BLaER1 (cell line): ENCODE measurements at regions not wholly inside any gene's neighbourhood (a gene's known extent, or its start where the extent isn't known, plus 50 kb on each side); places are given as distances from the start of the nearest gene placed in this dataset.

ENCODE experiments used
- H3K27ac ChIP-seq: shearing (Covaris generic); formaldehyde crosslinking; 2 replicates; pipeline ENCODE4 v1.8.1; 2022
- H3K27me3 ChIP-seq: shearing (Covaris generic); formaldehyde crosslinking; 2 replicates; pipeline ENCODE4 v1.8.1; 2022
- H3K36me3 ChIP-seq: shearing (Covaris generic); formaldehyde crosslinking; 2 replicates; pipeline ENCODE4 v1.8.1; 2022
- H3K4me1 ChIP-seq: shearing (Covaris generic); formaldehyde crosslinking; 2 replicates; pipeline ENCODE4 v1.8.1; 2022
- H3K4me2 ChIP-seq: shearing (Covaris generic); formaldehyde crosslinking; 2 replicates; pipeline ENCODE4 v1.8.1; 2022
- H3K4me3 ChIP-seq: shearing (Covaris generic); formaldehyde crosslinking; 2 replicates; pipeline ENCODE4 v1.8.1; 2022
- H3K9ac ChIP-seq: shearing (Covaris generic); formaldehyde crosslinking; 2 replicates; pipeline ENCODE4 v1.8.1; 2022
- H3K9me3 ChIP-seq: shearing (Covaris generic); formaldehyde crosslinking; 2 replicates; pipeline ENCODE4 v1.8.1; 2022
- H4K20me1 ChIP-seq: shearing (Covaris generic); formaldehyde crosslinking; 2 replicates; pipeline ENCODE4 v1.8.1; 2022
- Cebpa-rat ChIP-seq: shearing (Covaris generic); IDR thresholded peaks from 2 replicates; pipeline ENCODE4 v1.8.1; 2022

- no peak overlapping the region for H3K4me2 ChIP-seq
- H3K4me1 ChIP-seq = peaks cover 7% of the 10 kb centered on the region
- peaks cover 58% of the 10 kb centered on the region for H3K36me3 ChIP-seq
- H3K9ac ChIP-seq = no peak overlapping the region
- peaks cover 35% of the 10 kb centered on the region for H3K9me3 ChIP-seq
- no peak overlapping the region for H3K27ac ChIP-seq
- no peaks in the 10 kb centered on the region for H4K20me1 ChIP-seq
- no peak overlapping the region for H3K4me3 ChIP-seq
- no peak for TF ChIP-seq Cebpa-rat
- H3K27me3 ChIP-seq = no peaks in the 10 kb centered on the region
These were observed 173.7 kb downstream of the AASDH start for GRCh38 chr4:56213543-56213942.

- Histone ChIP-seq H3K9ac (no peak overlapping the region), H3K4me2 (no peak overlapping the region), H3K4me3 (no peak overlapping the region), H3K27ac (no peak overlapping the region), H4K20me1 (no peaks in the 10 kb centered on the region), H3K27me3 (no peaks in the 10 kb centered on the region), H3K36me3 (peaks cover 65% of the 10 kb centered on the region), H3K4me1 (peaks cover 7% of the 10 kb centered on the region), H3K9me3 (peaks cover 35% of the 10 kb centered on the region)
- TF ChIP-seq Cebpa-rat = no peak
These were observed 174.5 kb downstream of the AASDH start for GRCh38 chr4:56212774-56213173.

- Histone ChIP-seq H4K20me1 (no peaks in the 10 kb centered on the region), H3K4me3 (peak overlapping the region; percentile 48; the same call in 1 of the 2 replicates), H3K27me3 (no peaks in the 10 kb centered on the region), H3K36me3 (peaks cover 75% of the 10 kb centered on the region), H3K9ac (no peak overlapping the region), H3K9me3 (peaks cover 35% of the 10 kb centered on the region), H3K4me1 (peaks cover 6% of the 10 kb centered on the region), H3K27ac (no peak overlapping the region), H3K4me2 (no peak overlapping the region)
- TF ChIP-seq Cebpa-rat = no peak
These were observed 176.1 kb downstream of the AASDH start for GRCh38 chr4:56211202-56211601.

GRCh38 chr4:56210397-56210796 is 176.9 kb downstream of the AASDH start:
- Histone ChIP-seq H3K9me3 (peaks cover 35% of the 10 kb centered on the region), H3K27ac (no peak overlapping the region), H3K27me3 (no peaks in the 10 kb centered on the region), H3K9ac (no peak overlapping the region), H3K4me3 (no peak overlapping the region), H3K4me1 (no peaks in the 10 kb centered on the region), H4K20me1 (no peaks in the 10 kb centered on the region), H3K36me3 (peaks cover 73% of the 10 kb centered on the region), H3K4me2 (no peak overlapping the region)
- TF ChIP-seq Cebpa-rat = no peak

- Histone ChIP-seq H3K4me2 (no peak overlapping the region), H3K9ac (no peak overlapping the region), H3K4me1 (no peaks in the 10 kb centered on the region), H3K27ac (no peak overlapping the region), H4K20me1 (no peaks in the 10 kb centered on the region), H3K4me3 (no peak overlapping the region), H3K27me3 (no peaks in the 10 kb centered on the region), H3K36me3 (peaks cover 68% of the 10 kb centered on the region), H3K9me3 (peaks cover 35% of the 10 kb centered on the region)
- TF ChIP-seq Cebpa-rat = no peak
These were observed 177.5 kb downstream of the AASDH start for GRCh38 chr4:56209767-56210166.

GRCh38 chr4:56208103-56208502 is 179.2 kb downstream of the AASDH start:
- Histone ChIP-seq H4K20me1 (no peaks in the 10 kb centered on the region), H3K4me2 (no peak overlapping the region), H3K27ac (no peak overlapping the region), H3K9me3 (peaks cover 30% of the 10 kb centered on the region), H3K27me3 (no peaks in the 10 kb centered on the region), H3K9ac (no peak overlapping the region), H3K4me3 (no peak overlapping the region), H3K36me3 (peaks cover 67% of the 10 kb centered on the region), H3K4me1 (no peaks in the 10 kb centered on the region)
- TF ChIP-seq Cebpa-rat = no peak

- Histone ChIP-seq H4K20me1 (no peaks in the 10 kb centered on the region), H3K36me3 (peaks cover 60% of the 10 kb centered on the region), H3K27ac (no peak overlapping the region), H3K4me3 (no peak overlapping the region), H3K4me1 (no peaks in the 10 kb centered on the region), H3K4me2 (no peak overlapping the region), H3K9ac (no peak overlapping the region), H3K27me3 (no peaks in the 10 kb centered on the region), H3K9me3 (peaks cover 17% of the 10 kb centered on the region)
- TF ChIP-seq Cebpa-rat = no peak
These were observed 181.0 kb downstream of the AASDH start for GRCh38 chr4:56206258-56206657.

GRCh38 chr4:56200275-56200674 is 187.0 kb downstream of the AASDH start:
- peaks cover 29% of the 10 kb centered on the region for H3K4me1 ChIP-seq
- H3K27ac ChIP-seq = no peak overlapping the region
- no peaks in the 10 kb centered on the region for H3K9me3 ChIP-seq
- peaks cover 24% of the 10 kb centered on the region for H3K36me3 ChIP-seq
- no peaks in the 10 kb centered on the region for H4K20me1 ChIP-seq
- peak overlapping the region; percentile 43 for H3K4me2 ChIP-seq
- no peak for TF ChIP-seq Cebpa-rat
- H3K4me3 ChIP-seq = no peak overlapping the region
- H3K27me3 ChIP-seq = no peaks in the 10 kb centered on the region
- no peak overlapping the region for H3K9ac ChIP-seq

- Histone ChIP-seq H3K36me3 (peaks cover 12% of the 10 kb centered on the region), H3K9ac (no peak overlapping the region), H3K4me2 (peak overlapping the region; percentile 24; the same call in 1 of the 2 replicates), H4K20me1 (no peaks in the 10 kb centered on the region), H3K27ac (no peak overlapping the region), H3K4me1 (peaks cover 29% of the 10 kb centered on the region), H3K9me3 (no peaks in the 10 kb centered on the region), H3K4me3 (no peak overlapping the region), H3K27me3 (no peaks in the 10 kb centered on the region)
- TF ChIP-seq Cebpa-rat = no peak
These were observed 189.0 kb downstream of the AASDH start for GRCh38 chr4:56198265-56198664.

- Histone ChIP-seq H3K27ac (no peak overlapping the region), H4K20me1 (no peaks in the 10 kb centered on the region), H3K27me3 (no peaks in the 10 kb centered on the region), H3K9me3 (no peaks in the 10 kb centered on the region), H3K36me3 (peaks cover 15% of the 10 kb centered on the region; the same call in 1 of the 2 replicates), H3K9ac (no peak overlapping the region), H3K4me2 (no peak overlapping the region), H3K4me3 (no peak overlapping the region), H3K4me1 (peaks cover 29% of the 10 kb centered on the region)
- no peak for TF ChIP-seq Cebpa-rat
These were observed 189.9 kb downstream of the AASDH start for GRCh38 chr4:56197387-56197786.

GRCh38 chr4:56195025-56195424 is 192.3 kb downstream of the AASDH start:
- Histone ChIP-seq H3K4me3 (no peak overlapping the region), H4K20me1 (no peaks in the 10 kb centered on the region), H3K4me2 (no peak overlapping the region), H3K27me3 (no peaks in the 10 kb centered on the region), H3K9ac (no peak overlapping the region), H3K27ac (no peak overlapping the region), H3K4me1 (peaks cover 24% of the 10 kb centered on the region), H3K36me3 (peaks cover 33% of the 10 kb centered on the region), H3K9me3 (peaks cover 15% of the 10 kb centered on the region; the same call in 1 of the 2 replicates)
- no peak for TF ChIP-seq Cebpa-rat
